ENCODE measurements at regions not wholly inside any gene's neighbourhood (a gene's known extent, or its start where the extent isn't known, plus 50 kb on each side); places are given as distances from the start of the nearest gene placed in this dataset.

DNA sequence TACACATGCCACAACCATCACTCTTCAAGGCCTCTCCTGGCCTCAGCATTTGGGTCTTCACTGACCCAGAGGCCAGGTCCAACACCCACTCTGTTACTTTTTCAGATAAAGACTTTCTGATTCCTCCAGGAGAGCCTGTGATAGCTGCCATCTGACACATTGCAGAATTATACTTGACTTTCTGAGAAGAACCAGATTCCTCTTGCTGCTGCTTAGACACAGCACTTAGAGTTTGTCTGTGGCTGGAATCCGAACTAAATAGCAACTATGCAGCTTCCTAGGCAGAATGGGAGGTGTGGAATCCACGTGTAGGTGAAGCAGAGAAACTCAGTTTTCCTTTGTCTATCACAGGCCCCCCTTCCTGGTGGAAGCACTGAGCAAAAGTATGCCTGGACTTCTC is 344.7 kb upstream of the SLC30A5 start:
- no peak for DNase-seq
- Mint-ChIP-seq H3K4me3 (no peak overlapping the region), H3K27me3 (ENCODE audit: low read depth) (peaks cover 10% of the 10 kb centered on the region), H3K9me3 (no peaks in the 10 kb centered on the region), H3K36me3 (ENCODE audit: insufficient read depth) (no peaks in the 10 kb centered on the region), H3K4me1 (ENCODE audit: low read depth) (peaks cover 5% of the 10 kb centered on the region)
- ATAC-seq, result no peak

DNA sequence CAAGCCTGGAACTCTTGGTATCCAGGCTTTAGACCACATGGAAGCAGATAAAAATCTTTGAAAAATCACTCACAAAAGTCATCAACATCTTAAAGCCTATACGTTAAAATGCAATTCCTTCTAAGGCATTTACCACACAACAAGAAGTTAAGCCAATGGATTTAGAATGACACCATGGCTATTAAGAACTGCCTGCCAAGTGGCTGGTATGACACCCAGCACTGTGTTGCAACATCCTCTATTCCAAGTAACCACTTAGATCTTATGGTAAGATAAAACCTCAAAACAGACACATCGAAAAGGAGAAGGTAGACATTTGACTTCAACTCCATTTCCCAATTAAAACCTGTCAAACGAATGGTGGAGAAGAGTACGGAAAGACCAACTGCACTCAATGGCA is 344.2 kb upstream of the SLC30A5 start:
- Mint-ChIP-seq H3K4me3 (no peak overlapping the region), H3K9me3 (no peaks in the 10 kb centered on the region), H3K36me3 (ENCODE audit: insufficient read depth) (no peaks in the 10 kb centered on the region), H3K4me1 (ENCODE audit: low read depth) (peaks cover 5% of the 10 kb centered on the region), H3K27me3 (ENCODE audit: low read depth) (peaks cover 10% of the 10 kb centered on the region)
- no peak for ATAC-seq
- no peak for DNase-seq

DNA sequence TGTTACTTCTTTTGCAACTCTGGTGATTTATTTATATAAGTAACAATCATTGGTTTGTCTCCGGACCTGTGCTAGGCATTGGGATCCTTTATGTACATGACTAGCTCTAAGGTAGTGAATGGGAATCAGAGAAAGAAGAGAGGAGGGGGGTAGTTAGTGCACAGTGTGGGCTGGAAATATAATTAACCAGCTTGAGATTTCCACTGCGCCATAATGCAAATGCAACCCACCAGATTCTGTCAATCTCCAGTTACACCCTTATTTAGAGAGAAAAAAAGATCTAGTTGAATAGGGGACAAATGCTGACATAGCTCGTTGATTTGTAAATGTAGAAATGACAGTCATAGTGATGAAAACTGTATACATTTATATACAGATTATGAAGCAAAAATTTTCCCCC is 342.2 kb upstream of the SLC30A5 start:
- Mint-ChIP-seq H3K27me3 (ENCODE audit: low read depth) (peaks cover 10% of the 10 kb centered on the region), H3K9me3 (no peaks in the 10 kb centered on the region), H3K4me3 (no peak overlapping the region), H3K36me3 (ENCODE audit: insufficient read depth) (no peaks in the 10 kb centered on the region), H3K4me1 (ENCODE audit: low read depth) (peaks cover 5% of the 10 kb centered on the region)
- DNase-seq, result no peak
- ATAC-seq, result no peak

DNA sequence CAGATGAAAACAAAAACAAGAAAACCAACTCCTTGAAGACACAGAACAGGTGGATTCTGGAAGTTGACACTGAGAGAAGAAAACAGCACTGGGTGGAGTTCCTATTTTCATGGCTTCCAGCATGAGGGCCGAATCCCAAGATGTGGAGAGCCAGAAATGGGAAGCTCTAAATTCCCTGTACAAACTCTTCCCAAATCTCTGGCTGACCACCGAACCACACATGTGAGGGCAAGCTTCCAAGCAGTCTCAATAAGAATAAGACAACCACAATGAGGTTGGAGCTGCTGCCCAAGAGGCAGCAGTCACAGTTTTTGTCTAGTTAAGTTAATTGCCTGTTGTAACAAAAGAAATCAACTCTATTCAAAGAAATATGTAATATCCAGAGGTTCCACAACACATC is 339.3 kb upstream of the SLC30A5 start:
- no peak for DNase-seq
- Mint-ChIP-seq H3K27me3 (ENCODE audit: low read depth) (peaks cover 10% of the 10 kb centered on the region), H3K4me3 (no peak overlapping the region), H3K9me3 (no peaks in the 10 kb centered on the region), H3K4me1 (ENCODE audit: low read depth) (peaks cover 3% of the 10 kb centered on the region), H3K36me3 (ENCODE audit: insufficient read depth) (no peaks in the 10 kb centered on the region)
- no peak for ATAC-seq

DNA sequence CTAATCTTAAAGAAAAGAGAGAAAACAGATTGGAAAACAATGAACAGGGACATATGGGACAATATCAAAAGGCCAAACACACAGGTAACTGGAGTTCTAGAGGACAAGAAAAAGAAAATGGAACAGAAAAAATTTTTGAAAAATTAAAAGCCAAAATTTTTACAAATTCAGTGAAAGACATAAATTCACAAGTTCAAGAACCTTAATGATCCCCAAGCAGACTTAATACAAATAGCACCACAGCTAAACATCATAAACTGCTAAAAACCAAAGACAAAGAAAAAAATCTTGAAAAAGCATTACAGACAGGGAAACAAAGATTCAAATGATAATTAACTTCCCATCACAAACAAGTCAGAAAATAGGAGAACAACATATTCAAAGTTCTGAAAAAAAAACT is 338.5 kb upstream of the SLC30A5 start:
- no peaks in the 10 kb centered on the region for H3K9me3 Mint-ChIP-seq
- no peak for DNase-seq

DNA sequence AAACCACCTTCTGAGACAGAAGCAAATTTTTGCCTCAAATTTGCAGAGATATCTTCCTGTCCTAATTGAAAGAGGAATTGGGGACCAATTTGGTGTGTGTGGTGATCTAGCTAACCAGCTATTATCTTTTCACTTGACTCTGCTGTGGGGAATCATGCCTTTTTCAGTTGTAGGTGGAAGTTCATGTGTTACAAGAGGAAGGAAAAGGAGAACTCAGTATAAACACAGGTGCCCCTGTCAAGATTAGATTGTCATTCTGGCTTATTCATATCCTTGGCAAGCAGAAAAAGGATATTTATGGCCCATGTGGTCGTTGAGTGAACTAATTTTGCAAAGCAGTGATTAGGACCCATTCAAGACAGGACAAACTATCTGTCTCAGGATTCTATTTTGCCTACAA is 336.8 kb upstream of the SLC30A5 start:
- no peak for DNase-seq
- no peaks in the 10 kb centered on the region for H3K9me3 Mint-ChIP-seq
- no peak for ATAC-seq
- H3K4me1 Mint-ChIP-seq (ENCODE audit: low read depth), result no peaks in the 10 kb centered on the region
- no peaks in the 10 kb centered on the region for H3K27me3 Mint-ChIP-seq (ENCODE audit: low read depth)
- no peak overlapping the region for H3K4me3 Mint-ChIP-seq
- no peaks in the 10 kb centered on the region for H3K36me3 Mint-ChIP-seq (ENCODE audit: insufficient read depth)

More for the DNA sequence above, 338.5 kb upstream of the SLC30A5 start:
- Mint-ChIP-seq H3K4me1 (ENCODE audit: low read depth) (no peaks in the 10 kb centered on the region), H3K4me3 (no peak overlapping the region), H3K27me3 (ENCODE audit: low read depth) (peaks cover 4% of the 10 kb centered on the region), H3K36me3 (ENCODE audit: insufficient read depth) (no peaks in the 10 kb centered on the region)
- no peak for ATAC-seq

DNA sequence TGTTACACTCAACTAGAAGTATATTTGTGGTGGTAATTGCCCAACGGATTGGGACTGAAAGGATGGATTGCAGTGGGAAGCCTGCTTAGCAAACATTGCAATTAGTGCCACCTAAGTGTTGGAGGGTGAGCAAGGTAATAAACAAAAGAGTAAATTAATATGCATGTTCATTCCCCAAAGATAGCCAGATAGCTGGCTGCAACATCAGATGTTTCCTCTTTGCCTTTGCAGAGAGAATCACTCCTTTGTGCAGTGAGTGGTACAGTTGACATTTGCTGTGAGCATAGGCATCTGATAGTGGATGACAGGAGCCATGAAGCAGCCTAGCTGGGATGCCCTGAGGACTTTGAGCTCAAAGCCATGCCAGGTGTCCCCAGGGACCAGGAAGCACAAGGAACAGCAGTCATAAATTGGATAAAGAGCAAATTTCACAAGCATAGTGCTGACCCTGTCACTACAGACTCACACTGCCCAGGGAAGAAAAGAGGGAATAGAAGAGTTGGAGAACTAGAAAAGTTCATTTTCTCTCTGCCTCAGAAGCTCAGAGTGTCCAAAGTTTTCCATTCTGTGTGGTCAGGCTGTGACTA is 336.1 kb upstream of the SLC30A5 start:
- DNase-seq (no peak), ATAC-seq (no peak)
- no peaks in the 10 kb centered on the region for H3K9me3 Mint-ChIP-seq
- no peak overlapping the region for H3K4me3 Mint-ChIP-seq
- no peaks in the 10 kb centered on the region for H3K36me3 Mint-ChIP-seq (ENCODE audit: insufficient read depth)
- H3K4me1 Mint-ChIP-seq (ENCODE audit: low read depth), result no peaks in the 10 kb centered on the region
- no peaks in the 10 kb centered on the region for H3K27me3 Mint-ChIP-seq (ENCODE audit: low read depth)

DNA sequence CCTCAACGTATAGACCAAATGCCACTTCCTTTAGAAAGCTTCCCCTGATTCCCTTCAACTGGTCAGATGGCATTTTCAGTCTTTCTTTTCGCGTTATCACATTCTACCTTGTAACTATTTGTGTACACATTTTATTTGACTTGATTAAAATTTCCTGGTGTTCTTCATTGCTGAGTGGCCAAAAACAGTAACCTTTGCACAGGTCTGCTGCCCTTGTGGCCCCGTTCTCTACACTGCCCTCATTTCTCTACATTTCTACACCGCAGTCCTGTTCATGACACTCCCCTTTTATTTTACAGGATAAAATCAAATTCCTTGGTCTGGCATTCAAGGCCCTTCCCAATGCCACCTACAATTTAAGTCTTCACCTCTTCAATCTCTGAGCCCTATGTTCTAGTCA is 334.2 kb upstream of the SLC30A5 start:
- no peaks in the 10 kb centered on the region for H3K9me3 Mint-ChIP-seq
- ATAC-seq (no peak), DNase-seq (no peak)
- H3K27me3 Mint-ChIP-seq (ENCODE audit: low read depth), result no peaks in the 10 kb centered on the region
- no peaks in the 10 kb centered on the region for H3K36me3 Mint-ChIP-seq (ENCODE audit: insufficient read depth)
- no peaks in the 10 kb centered on the region for H3K4me1 Mint-ChIP-seq (ENCODE audit: low read depth)
- no peak overlapping the region for H3K4me3 Mint-ChIP-seq

DNA sequence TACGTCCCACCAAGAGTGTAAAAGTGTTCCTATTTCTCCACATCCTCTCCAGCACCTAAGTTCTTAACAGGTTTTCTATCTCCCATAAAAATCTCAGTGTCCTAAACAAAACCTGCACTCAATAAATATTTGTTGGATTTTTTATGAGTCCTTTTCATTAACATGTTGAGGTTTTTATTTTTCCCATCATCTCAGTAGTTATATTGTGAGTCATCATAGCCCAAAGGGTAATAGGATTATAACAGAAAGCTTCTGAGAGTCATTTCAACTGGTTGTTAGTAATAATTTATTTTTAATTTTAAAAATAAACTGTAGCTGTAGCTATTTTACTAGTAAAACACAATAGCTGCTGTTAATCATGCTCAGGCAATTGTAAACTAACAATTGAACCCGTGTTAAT is 331.6 kb upstream of the SLC30A5 start:
- Mint-ChIP-seq H3K27me3 (ENCODE audit: low read depth) (no peaks in the 10 kb centered on the region), H3K9me3 (no peaks in the 10 kb centered on the region), H3K4me1 (ENCODE audit: low read depth) (no peaks in the 10 kb centered on the region), H3K4me3 (no peak overlapping the region), H3K36me3 (ENCODE audit: insufficient read depth) (no peaks in the 10 kb centered on the region)
- ATAC-seq, result no peak
- DNase-seq, result no peak

DNA sequence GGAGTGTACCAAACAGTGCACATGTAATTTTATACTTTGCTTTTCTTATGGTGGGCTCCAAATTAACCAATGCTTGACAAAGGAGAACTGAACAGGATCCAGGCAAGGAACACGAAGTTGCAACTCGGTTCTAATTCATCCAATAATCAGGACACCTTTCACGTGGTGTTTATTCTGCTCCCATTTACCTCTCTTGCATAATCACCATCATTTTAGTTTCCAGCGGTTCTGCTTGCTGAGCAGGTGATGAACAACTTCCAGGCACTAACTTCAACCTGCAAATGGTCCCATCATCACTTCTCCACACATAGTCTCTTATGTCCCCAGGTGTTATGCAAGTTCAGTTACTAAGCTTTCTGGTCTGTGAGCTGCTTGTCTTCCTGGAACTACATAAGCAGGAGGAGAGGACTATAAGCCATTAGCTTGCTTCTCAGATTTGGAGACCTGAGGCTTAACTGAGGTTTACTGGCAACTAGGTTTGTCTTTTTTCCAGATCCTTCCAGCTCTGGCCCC is 326.8 kb upstream of the SLC30A5 start:
- Mint-ChIP-seq H3K9me3 (no peaks in the 10 kb centered on the region), H3K36me3 (ENCODE audit: insufficient read depth) (no peaks in the 10 kb centered on the region), H3K4me3 (no peak overlapping the region), H3K27me3 (ENCODE audit: low read depth) (no peaks in the 10 kb centered on the region), H3K4me1 (ENCODE audit: low read depth) (no peaks in the 10 kb centered on the region)
- no peak for ATAC-seq
- no peak for DNase-seq

DNA sequence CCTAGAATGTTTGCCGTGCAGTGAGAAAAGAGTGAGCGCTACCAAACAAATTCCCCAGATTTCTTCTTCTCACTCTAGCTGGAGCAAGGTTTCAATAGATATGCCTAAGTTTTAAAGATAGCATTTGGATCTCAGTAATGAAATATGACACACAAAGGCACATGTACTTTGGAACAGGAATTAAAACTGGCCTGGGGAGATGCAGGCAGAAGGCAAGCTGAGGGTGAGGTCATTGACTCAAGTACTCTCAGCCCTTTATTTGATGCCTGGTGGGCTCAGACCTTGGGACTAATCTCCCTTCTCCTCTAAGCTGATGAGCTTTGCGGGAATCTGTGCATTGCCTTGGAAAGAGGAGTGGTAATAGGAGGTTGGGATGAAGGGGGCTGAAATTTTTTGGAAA is 323.3 kb upstream of the SLC30A5 start:
- ATAC-seq, result no peak

DNA sequence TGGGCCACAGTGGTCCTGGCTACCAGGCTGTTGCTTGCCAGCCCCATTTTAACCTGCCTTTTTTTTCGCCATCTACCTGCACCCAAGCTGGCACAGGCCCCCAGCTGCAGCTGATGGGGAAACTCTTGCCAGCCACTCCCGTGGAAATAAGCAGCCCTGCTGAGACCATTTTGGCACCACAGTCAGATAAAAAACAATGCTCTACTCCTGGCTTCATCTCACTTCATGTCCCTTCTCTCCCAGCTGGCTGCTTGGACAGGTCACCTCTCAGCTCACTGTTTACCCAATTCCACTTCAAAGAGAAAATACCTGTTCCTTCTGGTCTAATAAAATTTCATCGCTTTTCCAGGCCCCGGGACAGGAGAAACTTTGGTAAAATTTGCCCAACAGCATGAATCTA is 322.6 kb upstream of the SLC30A5 start:
- H3K36me3 Mint-ChIP-seq (ENCODE audit: insufficient read depth), result no peaks in the 10 kb centered on the region
- no peak for DNase-seq
- H3K27me3 Mint-ChIP-seq (ENCODE audit: low read depth), result no peaks in the 10 kb centered on the region
- no peaks in the 10 kb centered on the region for H3K4me1 Mint-ChIP-seq (ENCODE audit: low read depth)
- H3K4me3 Mint-ChIP-seq, result no peak overlapping the region
- no peak for ATAC-seq
- peaks cover 4% of the 10 kb centered on the region for H3K9me3 Mint-ChIP-seq

More for the DNA sequence above, 323.3 kb upstream of the SLC30A5 start:
- no peaks in the 10 kb centered on the region for H3K4me1 Mint-ChIP-seq (ENCODE audit: low read depth)
- H3K9me3 Mint-ChIP-seq, result peaks cover 4% of the 10 kb centered on the region
- H3K27me3 Mint-ChIP-seq (ENCODE audit: low read depth), result no peaks in the 10 kb centered on the region
- H3K36me3 Mint-ChIP-seq (ENCODE audit: insufficient read depth), result no peaks in the 10 kb centered on the region
- no peak for DNase-seq
- H3K4me3 Mint-ChIP-seq, result no peak overlapping the region

DNA sequence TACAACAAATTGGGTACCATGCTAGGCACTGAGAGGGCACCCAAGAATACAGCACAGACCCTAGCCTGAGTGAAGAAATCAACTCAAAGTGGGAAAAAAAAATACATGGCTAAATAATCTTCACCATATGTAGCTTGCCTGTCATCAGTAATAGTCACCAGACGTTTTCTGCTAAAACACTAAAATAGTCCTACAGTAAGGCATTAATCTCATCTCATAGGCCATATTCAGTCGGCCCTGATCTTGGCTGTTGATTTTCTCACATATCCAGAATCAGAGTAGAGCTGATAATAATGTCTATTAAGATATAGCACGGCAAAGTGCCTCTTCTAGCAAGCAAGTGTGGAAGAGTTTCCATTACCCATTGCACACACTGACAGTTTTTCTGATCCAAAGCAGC is 322.1 kb upstream of the SLC30A5 start:
- H3K4me1 Mint-ChIP-seq (ENCODE audit: low read depth), result no peaks in the 10 kb centered on the region
- no peak for ATAC-seq
- H3K36me3 Mint-ChIP-seq (ENCODE audit: insufficient read depth), result no peaks in the 10 kb centered on the region
- H3K9me3 Mint-ChIP-seq, result peaks cover 4% of the 10 kb centered on the region
- no peaks in the 10 kb centered on the region for H3K27me3 Mint-ChIP-seq (ENCODE audit: low read depth)
- H3K4me3 Mint-ChIP-seq, result no peak overlapping the region
- DNase-seq, result no peak

DNA sequence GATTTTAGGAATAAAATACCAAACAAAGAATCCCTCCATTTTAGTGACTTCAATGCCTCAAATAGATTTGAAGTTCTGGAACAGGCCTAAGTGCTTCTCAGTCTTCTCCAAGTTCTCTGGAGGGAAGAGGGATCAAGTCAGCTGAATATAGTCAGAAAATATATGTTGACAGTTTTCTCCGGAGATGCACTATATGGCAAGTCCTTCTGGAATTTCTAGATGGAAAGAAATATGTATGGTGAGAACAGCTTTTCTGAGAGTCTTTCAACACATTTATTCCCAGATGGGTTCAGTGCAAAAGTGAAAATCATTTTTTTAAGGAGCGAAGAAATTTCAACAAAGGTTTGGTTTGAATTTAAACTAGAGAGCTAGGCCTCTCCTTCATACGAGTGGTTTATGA is 317.4 kb upstream of the SLC30A5 start:
- H3K9me3 Mint-ChIP-seq, result peaks cover 4% of the 10 kb centered on the region
- H3K4me3 Mint-ChIP-seq, result no peak overlapping the region
- no peaks in the 10 kb centered on the region for H3K4me1 Mint-ChIP-seq (ENCODE audit: low read depth)
- no peaks in the 10 kb centered on the region for H3K36me3 Mint-ChIP-seq (ENCODE audit: insufficient read depth)
- peaks cover 2% of the 10 kb centered on the region for H3K27me3 Mint-ChIP-seq (ENCODE audit: low read depth)
- ATAC-seq, result no peak
- no peak for DNase-seq

DNA sequence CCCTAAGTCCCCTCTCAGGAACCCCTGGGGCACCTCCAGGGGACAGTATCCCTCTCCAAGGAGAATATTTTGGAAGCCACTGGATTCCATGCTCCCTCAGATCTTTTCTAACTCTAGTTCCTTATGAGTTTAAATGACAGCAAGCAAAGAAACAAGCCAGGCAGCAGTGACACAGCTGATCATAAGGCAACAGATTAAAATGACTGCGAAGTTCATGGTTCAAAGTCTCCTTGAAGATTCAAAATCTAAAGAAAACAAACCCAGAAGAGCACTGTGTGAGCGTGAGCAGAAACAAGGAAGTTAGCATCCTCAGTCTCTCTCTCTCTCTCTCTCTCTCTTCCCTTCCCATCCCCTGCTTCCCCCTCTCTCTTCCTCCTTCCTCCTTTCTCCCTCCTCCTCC is 316.7 kb upstream of the SLC30A5 start:
- peaks cover 4% of the 10 kb centered on the region for H3K9me3 Mint-ChIP-seq
- DNase-seq, result no peak
- no peaks in the 10 kb centered on the region for H3K4me1 Mint-ChIP-seq (ENCODE audit: low read depth)
- ATAC-seq, result no peak
- H3K27me3 Mint-ChIP-seq (ENCODE audit: low read depth), result peaks cover 2% of the 10 kb centered on the region
- H3K36me3 Mint-ChIP-seq (ENCODE audit: insufficient read depth), result no peaks in the 10 kb centered on the region
- no peak overlapping the region for H3K4me3 Mint-ChIP-seq

DNA sequence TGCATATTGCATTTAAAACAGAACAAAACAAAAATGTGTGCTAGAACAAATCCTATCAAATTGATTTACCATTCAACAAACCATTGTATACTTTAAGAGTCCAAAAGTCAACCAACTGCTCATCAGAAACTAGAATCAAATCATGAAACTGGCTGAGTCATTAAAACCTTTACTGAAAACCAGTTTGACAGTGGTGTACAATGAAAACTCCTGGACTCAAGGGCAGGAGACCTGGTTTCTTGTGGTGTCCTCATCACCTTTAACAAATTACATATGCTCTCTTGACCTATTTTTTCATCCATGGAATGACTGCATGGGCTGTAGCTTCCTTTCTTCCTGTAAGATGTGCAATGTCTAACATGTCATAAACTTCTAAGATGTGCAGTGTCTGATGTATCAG is 315.3 kb upstream of the SLC30A5 start:
- Mint-ChIP-seq H3K27me3 (ENCODE audit: low read depth) (peaks cover 2% of the 10 kb centered on the region), H3K4me3 (no peak overlapping the region), H3K4me1 (ENCODE audit: low read depth) (no peaks in the 10 kb centered on the region), H3K9me3 (peaks cover 11% of the 10 kb centered on the region), H3K36me3 (ENCODE audit: insufficient read depth) (no peaks in the 10 kb centered on the region)
- DNase-seq, result no peak
- no peak for ATAC-seq
